Keratinocyte (primary cell): ENCODE measurements at regions not wholly inside any gene's neighbourhood (a gene's known extent, or its start where the extent isn't known, plus 50 kb on each side); places are given as distances from the start of the nearest gene placed in this dataset.

Experiments used
- DNase-seq: peaks from one replicate; pipeline ENCODE4 v3.0.0-alpha.2; 2011; ENCODE audit warnings: low read depth, missing footprints, low spot score
- FAIRE-seq: peaks from 2 replicates; lab custom pipeline; 2011; peaks lifted over from hg19 to GRCh38; lab: Jason Lieb, UNC
- H2AFZ ChIP-seq: 2 replicates; pipeline ENCODE4 v1.6.0; 2012; ENCODE audit warnings: low read length, control low read depth, inconsistent platforms; ENCODE audit not compliant: control insufficient read depth
- H3K27ac ChIP-seq: 2 replicates; pipeline ENCODE4 v1.5.1; 2011; ENCODE audit warnings: low read length; ENCODE audit not compliant: control insufficient read depth, insufficient read depth
- H3K27me3 ChIP-seq: 3 replicates; pipeline ENCODE4 v1.6.0; 2011; ENCODE audit warnings: low read length; ENCODE audit not compliant: control insufficient read depth, insufficient read depth; ENCODE audit errors: extremely low read depth
- H3K36me3 ChIP-seq, 2 experiments: 2 replicates in 1 of 2; 3 replicates in 1 of 2; pipeline ENCODE4 v1.5.1; 2011; ENCODE audit warnings: low read length in 2 of 2, mild to moderate bottlenecking in 1 of 2; ENCODE audit not compliant: control insufficient read depth in 2 of 2, insufficient read depth in 2 of 2; ENCODE audit errors: extremely low read depth in 1 of 2
- H3K4me1 ChIP-seq: 3 replicates; pipeline ENCODE4 v1.5.1; 2011; ENCODE audit warnings: low read length; ENCODE audit not compliant: control insufficient read depth, insufficient read depth; ENCODE audit errors: extremely low read depth
- H3K4me2 ChIP-seq: 3 replicates; pipeline ENCODE4 v1.6.0; 2011; ENCODE audit warnings: low read depth, low read length; ENCODE audit not compliant: control insufficient read depth, insufficient read depth; ENCODE audit errors: extremely low read depth
- H3K4me3 ChIP-seq, 3 experiments: fragments of 200-600 bp in 1 of 3; sonication (generic) in 1 of 3; 2 replicates in 2 of 3; 3 replicates in 1 of 3; pipeline ENCODE4 v1.5.1; 2011 to 2016; ENCODE audit warnings: low read length in 3 of 3, mild to moderate bottlenecking in 3 of 3, control low read depth in 2 of 3, inconsistent platforms in 1 of 3, low read depth in 1 of 3, mixed read lengths in 1 of 3, mixed run types in 1 of 3, moderate library complexity in 1 of 3; ENCODE audit not compliant: control insufficient read depth in 2 of 3, insufficient read depth in 2 of 3; ENCODE audit errors: extremely low read depth in 1 of 3
- H3K79me2 ChIP-seq: 2 replicates; pipeline ENCODE4 v1.6.0; 2012; ENCODE audit warnings: low read length; ENCODE audit not compliant: control insufficient read depth, insufficient read depth
- H3K9ac ChIP-seq: 3 replicates; pipeline ENCODE4 v1.6.0; 2011; ENCODE audit warnings: low read length; ENCODE audit not compliant: control insufficient read depth, insufficient read depth; ENCODE audit errors: extremely low read depth
- H3K9me1 ChIP-seq: 3 replicates; pipeline ENCODE4 v1.6.0; 2011; ENCODE audit warnings: low read length; ENCODE audit not compliant: control insufficient read depth, insufficient read depth; ENCODE audit errors: extremely low read depth
- H3K9me3 ChIP-seq: 2 replicates; pipeline ENCODE4 v1.5.1; 2012; ENCODE audit warnings: low read depth, low read length; ENCODE audit not compliant: control insufficient read depth
- H4K20me1 ChIP-seq: 3 replicates; pipeline ENCODE4 v1.6.0; 2011; ENCODE audit warnings: low read length; ENCODE audit not compliant: control insufficient read depth, insufficient read depth; ENCODE audit errors: extremely low read depth
- CTCF ChIP-seq, 3 experiments: IDR thresholded peaks in 1 of 3; conservative IDR thresholded peaks in 1 of 3; optimal IDR thresholded peaks in 1 of 3; 2 replicates in 2 of 3; 3 replicates in 1 of 3; pipeline versions ENCODE3 to v1.5.1; 2011; ENCODE audit warnings: low read length in 3 of 3, mild to moderate bottlenecking in 3 of 3, moderate library complexity in 2 of 3, control low read depth in 1 of 3, inconsistent platforms in 1 of 3; ENCODE audit not compliant: insufficient read depth in 2 of 3; ENCODE audit errors: extremely low read depth in 1 of 3
- EZH2 ChIP-seq: IDR thresholded peaks from one replicate; pipeline ENCODE4 v1.6.1; 2012; ENCODE audit warnings: inconsistent platforms, mild to moderate bottlenecking, low read length, moderate library complexity
- dilution Hi-C: fragments of 300-500 bp; cut with MboI; formaldehyde crosslinking; loops from one replicate; pipeline ENCODE4 v1.7.0; 2020; ENCODE audit warnings: low sequenced_read_pairs; ENCODE audit not compliant: extremely low pct_ligation_motif_present

DNA sequence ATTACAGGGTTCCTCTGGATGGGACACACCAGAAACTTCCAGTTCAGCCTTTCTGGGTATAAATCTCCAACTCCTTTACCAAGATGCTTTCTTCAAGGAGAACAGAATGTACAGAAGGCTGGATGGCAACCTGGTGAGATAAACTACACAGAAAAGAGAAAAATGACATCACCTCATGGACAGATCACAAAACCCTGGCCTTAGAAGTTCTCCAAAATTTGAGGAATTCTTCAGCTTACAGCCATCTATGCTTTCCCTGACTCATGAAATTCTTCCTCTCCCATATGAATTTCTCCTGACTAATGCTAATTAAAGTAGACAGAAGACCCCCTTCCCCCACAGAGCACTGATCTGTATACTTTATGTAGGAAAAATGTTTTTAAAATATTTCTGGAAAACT is 345.4 kb downstream of the STIM2 start:
- Histone ChIP-seq H2AFZ (no peak overlapping the region), H3K27me3 (no peaks in the 10 kb centered on the region), H3K27ac (no peak overlapping the region), H3K4me1 (no peaks in the 10 kb centered on the region), H3K79me2 (no peaks in the 10 kb centered on the region), H3K9ac (no peak overlapping the region), H3K36me3 (no peaks in the 10 kb centered on the region), H3K4me3 (no peak overlapping the region), H3K9me1 (no peaks in the 10 kb centered on the region), H3K4me2 (no peak overlapping the region), H3K9me3 (no peaks in the 10 kb centered on the region), H4K20me1 (no peaks in the 10 kb centered on the region)
- no peak for DNase-seq
- FAIRE-seq: no peak
- dilution Hi-C loops: no loop called here
- TF ChIP-seq CTCF (optimal IDR thresholded peaks at IDR 0.05 in 1 of 3, IDR thresholded peaks at IDR 0.05 in 1 of 3, conservative IDR thresholded peaks at IDR 0.05 in 1 of 3; ENCODE audit: extremely low read depth in 1 of 3, insufficient read depth in 2 of 3, low read length in 3 of 3): no peak
- TF ChIP-seq EZH2: no peak

GRCh38 chr4:27210956-27211355 is 350.3 kb downstream of the STIM2 start:
- H3K4me2 ChIP-seq: no peak overlapping the region
- TF ChIP-seq EZH2: no peak
- no peak for TF ChIP-seq CTCF (optimal IDR thresholded peaks at IDR 0.05 in 1 of 3, IDR thresholded peaks at IDR 0.05 in 1 of 3, conservative IDR thresholded peaks at IDR 0.05 in 1 of 3; ENCODE audit: extremely low read depth in 1 of 3, insufficient read depth in 2 of 3, low read length in 3 of 3)
- H3K27ac ChIP-seq: no peak overlapping the region
- no peak overlapping the region for H2AFZ ChIP-seq
- H3K27me3 ChIP-seq: no peaks in the 10 kb centered on the region
- no peaks in the 10 kb centered on the region for H3K9me1 ChIP-seq
- H3K9me3 ChIP-seq: no peaks in the 10 kb centered on the region
- H4K20me1 ChIP-seq: no peaks in the 10 kb centered on the region
- H3K36me3 ChIP-seq: no peaks in the 10 kb centered on the region
- no peak for FAIRE-seq
- dilution Hi-C loops: no loop called here
- no peaks in the 10 kb centered on the region for H3K79me2 ChIP-seq
- no peak for DNase-seq
- no peak overlapping the region for H3K9ac ChIP-seq
- no peak overlapping the region for H3K4me3 ChIP-seq
- no peaks in the 10 kb centered on the region for H3K4me1 ChIP-seq
